Transverse colon (tissue), 4 donors: ENCODE measurements at regions not wholly inside any gene's neighbourhood (a gene's known extent, or its start where the extent isn't known, plus 50 kb on each side); places are given as distances from the start of the nearest gene placed in this dataset.

Experiments used
- DNase-seq: peaks from one replicate; pipeline ENCODE4 v3.0.0-alpha.2; 2019
- H3K27ac ChIP-seq, 4 donors: fragments of 200-600 bp; sonication (generic); 2 replicates each; pipeline ENCODE4 v1.5.1; 2016 to 2018; ENCODE audit warnings: inconsistent platforms in 4 of 4
- H3K27me3 ChIP-seq: fragments of 200-600 bp; sonication (generic); 2 replicates; pipeline ENCODE4 v1.5.1; 2017; ENCODE audit warnings: inconsistent platforms
- H3K36me3 ChIP-seq, 4 donors: fragments of 200-600 bp; sonication (generic); 2 replicates each; pipeline ENCODE4 v1.5.1; 2017 to 2019; ENCODE audit warnings: inconsistent platforms in 4 of 4
- H3K4me1 ChIP-seq, 4 donors: fragments of 200-600 bp; sonication (generic); 2 replicates each; pipeline ENCODE4 v1.5.1; 2017 to 2020; ENCODE audit warnings: inconsistent platforms in 4 of 4
- H3K4me3 ChIP-seq, 4 donors: fragments of 200-600 bp; sonication (generic); 1 replicate in 1 of 4; 2 replicates in 3 of 4; pipeline versions ENCODE4 v1.5.1 to v1.6.1; 2017 to 2019; ENCODE audit warnings: inconsistent platforms in 4 of 4
- H3K9me3 ChIP-seq, 2 donors: fragments of 200-600 bp; sonication (generic); 2 replicates each; pipeline ENCODE4 v1.5.1; 2017 to 2019; ENCODE audit warnings: inconsistent platforms in 2 of 2
- CTCF ChIP-seq, 5 experiments: fragments of 200-600 bp in 3 of 5; fragments of 450-650 bp in 2 of 5; sonication (generic) in 3 of 5; IDR thresholded peaks; 1 replicate in 2 of 5; 2 replicates in 3 of 5; pipeline ENCODE4 v1.5.1; 2016 to 2017; ENCODE audit warnings: antibody characterized with exemption in 5 of 5, inconsistent platforms in 3 of 5, mild to moderate bottlenecking in 2 of 5, moderate library complexity in 1 of 5
- EP300 ChIP-seq: sonication (generic); formaldehyde crosslinking; IDR thresholded peaks from one replicate; pipeline ENCODE4 v1.6.1; 2017; ENCODE audit warnings: antibody characterized with exemption, low read depth
- POLR2A ChIP-seq: fragments of 450-650 bp; IDR thresholded peaks from one replicate; pipeline ENCODE4 v1.6.1; 2016; ENCODE audit warnings: antibody characterized with exemption, mild to moderate bottlenecking, moderate library complexity
- POLR2AphosphoS5 ChIP-seq, 3 donors: sonication (generic); formaldehyde crosslinking; IDR thresholded peaks; one replicate each; pipeline ENCODE4 v1.6.1; 2016; ENCODE audit warnings: antibody characterized with exemption in 3 of 3
- WGBS, 2 donors: methylation state at CpG; one replicate each; pipeline ENCODE4 v1.1.5; 2018; ENCODE audit warnings: low coverage in 1 of 2; 5-methylcytosine and 5-hydroxymethylcytosine counted together
- in situ Hi-C, 4 donors: fragments of 200-750 bp; cut with MboI; loops; one replicate each; pipeline versions ENCODE4 v1.15.0 to v1.15.1; 2017; ENCODE audit warnings: low sequenced_read_pairs in 3 of 4, low pct_ligation_motif_present in 1 of 4, low pct_unique_long_range_greater_than_20kb in 1 of 4
- intact Hi-C: fragments of 100-400 bp; cut with DNase I; formaldehyde crosslinking; loops from one replicate; pipeline ENCODE4 v1.15.1; 2023; ENCODE audit warnings: low total_unique reads

- WGBS, 2 donors = 60 to 61% methylated on average over 1 to 4 of the region's 4 CpGs
- Histone ChIP-seq H3K27me3 (no peaks in the 10 kb centered on the region), H3K9me3 (no peaks in the 10 kb centered on the region), H3K4me3 (no peak overlapping the region), H3K4me1 (no peaks in the 10 kb centered on the region), H3K36me3 (no peaks in the 10 kb centered on the region), H3K27ac (no peak overlapping the region)
- in situ Hi-C loops (no loop called here), intact Hi-C loops (no loop called here)
- TF ChIP-seq POLR2A (no peak), CTCF (IDR thresholded peaks at IDR 0.05) (no peak), EP300 (no peak), POLR2AphosphoS5 (IDR thresholded peaks at IDR 0.05) (no peak)
- no peak for DNase-seq
Observed at GRCh38 chr20:58109126-58109880, 119.2 kb downstream of the ANKRD60 start.

GRCh38 chr20:58107533-58107932 is 120.9 kb downstream of the ANKRD60 start:
- in situ Hi-C loops (no loop called here), intact Hi-C loops (no loop called here)
- Histone ChIP-seq H3K4me3 (no peak overlapping the region), H3K9me3 (no peaks in the 10 kb centered on the region), H3K4me1 (no peaks in the 10 kb centered on the region), H3K27ac (no peak overlapping the region), H3K36me3 (no peaks in the 10 kb centered on the region), H3K27me3 (no peaks in the 10 kb centered on the region)
- 75 to 83% methylated on average over 1 of the region's 1 CpG for WGBS, 2 donors
- DNase-seq = no peak
- TF ChIP-seq EP300 (no peak), POLR2A (no peak), POLR2AphosphoS5 (IDR thresholded peaks at IDR 0.05) (no peak), CTCF (IDR thresholded peaks at IDR 0.05) (no peak)

- TF ChIP-seq EP300 (no peak), POLR2AphosphoS5 (IDR thresholded peaks at IDR 0.05) (no peak), POLR2A (no peak), CTCF (IDR thresholded peaks at IDR 0.05) (no peak)
- intact Hi-C loops = no loop called here
- WGBS, 2 donors = 72 to 83% methylated on average over 5 to 9 of the region's 9 CpGs
- no peaks in the 10 kb centered on the region for H3K36me3 ChIP-seq
- no peaks in the 10 kb centered on the region for H3K27me3 ChIP-seq
- no peak overlapping the region for H3K4me3 ChIP-seq
- in situ Hi-C loops = no loop called here
- DNase-seq = no peak
- H3K27ac ChIP-seq = no peak overlapping the region
- no peaks in the 10 kb centered on the region for H3K9me3 ChIP-seq
- H3K4me1 ChIP-seq = no peaks in the 10 kb centered on the region
Observed at GRCh38 chr20:58106143-58106750, 122.2 kb downstream of the ANKRD60 start.

GRCh38 chr20:58103961-58104360 is 124.5 kb downstream of the ANKRD60 start:
- H3K27me3 ChIP-seq = no peaks in the 10 kb centered on the region
- DNase-seq = no peak
- no peaks in the 10 kb centered on the region for H3K9me3 ChIP-seq
- no peak for TF ChIP-seq EP300
- TF ChIP-seq POLR2AphosphoS5 (IDR thresholded peaks at IDR 0.05) = no peak
- no peak for TF ChIP-seq POLR2A
- no peak overlapping the region for H3K4me3 ChIP-seq
- H3K27ac ChIP-seq = no peak overlapping the region
- no peaks in the 10 kb centered on the region for H3K36me3 ChIP-seq
- intact Hi-C loops = no loop called here
- H3K4me1 ChIP-seq = no peaks in the 10 kb centered on the region
- 87 to 91% methylated on average over 3 to 8 of the region's 8 CpGs for WGBS, 2 donors
- in situ Hi-C loops = no loop called here
